ENCODE measurements at regions not wholly inside any gene's neighbourhood (a gene's known extent, or its start where the extent isn't known, plus 50 kb on each side); places are given as distances from the start of the nearest gene placed in this dataset.

GRCh38 chr1:4973341-4973740 is 318.9 kb downstream of the AJAP1 start:
- no peak overlapping the region for H3K9ac ChIP-seq (ENCODE audit: low read length in 3 of 3)
- no peaks in the 10 kb centered on the region for H3K27me3 ChIP-seq (ENCODE audit: control insufficient read depth, insufficient read depth, low read length)
- intact Hi-C loops (cut with DNase I), result no loop called here
- H3K27ac ChIP-seq (ENCODE audit: low read depth in 2 of 2, low read length in 2 of 2), result no peak overlapping the region
- no peaks in the 10 kb centered on the region for H3K36me3 ChIP-seq (ENCODE audit: control insufficient read depth in 2 of 3, insufficient read depth in 3 of 3, low read length in 3 of 3)
- TF ChIP-seq CTCF (IDR thresholded peaks at IDR 0.05; ENCODE audit: borderline replicate concordance, extremely low read depth, insufficient read depth), result no peak
- DNase-seq, result no peak
- no peaks in the 10 kb centered on the region for H3K9me3 ChIP-seq (ENCODE audit: control insufficient read depth in 2 of 3, insufficient read depth in 1 of 3, low read length in 3 of 3)
- FAIRE-seq, result no peak
- no peaks in the 10 kb centered on the region for H3K4me1 ChIP-seq (ENCODE audit: control insufficient read depth in 2 of 3, insufficient read depth in 2 of 3, low read depth in 1 of 3, low read length in 3 of 3)
- H3K4me3 ChIP-seq (ENCODE audit: low read length in 3 of 3), result no peak overlapping the region

GRCh38 chr1:4972761-4973320 is 318.4 kb downstream of the AJAP1 start:
- FAIRE-seq (no peak), DNase-seq (peak in 1 of 5 donors; percentile 2)
- Histone ChIP-seq H3K9ac (ENCODE audit: low read length in 3 of 3) (no peak overlapping the region), H3K4me3 (ENCODE audit: low read length in 3 of 3) (no peak overlapping the region), H3K27me3 (ENCODE audit: control insufficient read depth, insufficient read depth, low read length) (no peaks in the 10 kb centered on the region), H3K9me3 (ENCODE audit: control insufficient read depth in 2 of 3, insufficient read depth in 1 of 3, low read length in 3 of 3) (no peaks in the 10 kb centered on the region), H3K27ac (ENCODE audit: low read depth in 2 of 2, low read length in 2 of 2) (no peak overlapping the region), H3K4me1 (ENCODE audit: control insufficient read depth in 2 of 3, insufficient read depth in 2 of 3, low read depth in 1 of 3, low read length in 3 of 3) (no peaks in the 10 kb centered on the region), H3K36me3 (ENCODE audit: control insufficient read depth in 2 of 3, insufficient read depth in 3 of 3, low read length in 3 of 3) (no peaks in the 10 kb centered on the region)
- intact Hi-C loops (cut with DNase I), result no loop called here
- no peak for TF ChIP-seq CTCF (IDR thresholded peaks at IDR 0.05; ENCODE audit: borderline replicate concordance, extremely low read depth, insufficient read depth)

GRCh38 chr1:4971666-4972065 is 317.3 kb downstream of the AJAP1 start:
- no peak for FAIRE-seq
- Histone ChIP-seq H3K27me3 (ENCODE audit: control insufficient read depth, insufficient read depth, low read length) (no peaks in the 10 kb centered on the region), H3K36me3 (ENCODE audit: control insufficient read depth in 2 of 3, insufficient read depth in 3 of 3, low read length in 3 of 3) (no peaks in the 10 kb centered on the region), H3K4me1 (ENCODE audit: control insufficient read depth in 2 of 3, insufficient read depth in 2 of 3, low read depth in 1 of 3, low read length in 3 of 3) (no peaks in the 10 kb centered on the region), H3K9me3 (ENCODE audit: control insufficient read depth in 2 of 3, insufficient read depth in 1 of 3, low read length in 3 of 3) (no peaks in the 10 kb centered on the region), H3K4me3 (ENCODE audit: low read length in 3 of 3) (no peak overlapping the region), H3K9ac (ENCODE audit: low read length in 3 of 3) (no peak overlapping the region), H3K27ac (ENCODE audit: low read depth in 2 of 2, low read length in 2 of 2) (no peak overlapping the region)
- TF ChIP-seq CTCF (IDR thresholded peaks at IDR 0.05; ENCODE audit: borderline replicate concordance, extremely low read depth, insufficient read depth), result no peak
- intact Hi-C loops (cut with DNase I), result no loop called here
- DNase-seq, result peak in 1 of 5 donors; percentile 1

GRCh38 chr1:4970532-4970931 is 316.1 kb downstream of the AJAP1 start:
- no peak overlapping the region for H3K4me3 ChIP-seq (ENCODE audit: low read length in 3 of 3)
- no peaks in the 10 kb centered on the region for H3K9me3 ChIP-seq (ENCODE audit: control insufficient read depth in 2 of 3, insufficient read depth in 1 of 3, low read length in 3 of 3)
- DNase-seq (peak in 1 of 5 donors; percentile 8), FAIRE-seq (no peak)
- H3K27me3 ChIP-seq (ENCODE audit: control insufficient read depth, insufficient read depth, low read length), result no peaks in the 10 kb centered on the region
- intact Hi-C loops (cut with DNase I), result no loop called here
- no peak overlapping the region for H3K9ac ChIP-seq (ENCODE audit: low read length in 3 of 3)
- H3K4me1 ChIP-seq (ENCODE audit: control insufficient read depth in 2 of 3, insufficient read depth in 2 of 3, low read depth in 1 of 3, low read length in 3 of 3), result peaks cover 0 to 2% (median 0%) of the 10 kb centered on the region in 3 donors
- no peaks in the 10 kb centered on the region for H3K36me3 ChIP-seq (ENCODE audit: control insufficient read depth in 2 of 3, insufficient read depth in 3 of 3, low read length in 3 of 3)
- no peak for TF ChIP-seq CTCF (IDR thresholded peaks at IDR 0.05; ENCODE audit: borderline replicate concordance, extremely low read depth, insufficient read depth)
- H3K27ac ChIP-seq (ENCODE audit: low read depth in 2 of 2, low read length in 2 of 2), result no peak overlapping the region
